Retinal pigment epithelial cell (primary cell): ENCODE measurements at regions not wholly inside any gene's neighbourhood (a gene's known extent, or its start where the extent isn't known, plus 50 kb on each side); places are given as distances from the start of the nearest gene placed in this dataset.

ENCODE experiments used
- DNase-seq: peaks from one replicate; pipeline ENCODE4 v3.0.0-alpha.2; 2010; ENCODE audit warnings: low read depth
- H3K4me3 ChIP-seq: 2 replicates; pipeline ENCODE4 v1.5.1; 2011; ENCODE audit warnings: mild to moderate bottlenecking, low read length, control low read depth, moderate library complexity
- TF ChIP-seq, protein P1 (sequence below): conservative IDR thresholded peaks from 2 replicates; pipeline ENCODE4 v1.5.1; 2011; ENCODE audit warnings: low read depth, low read length, control low read depth, inconsistent platforms

DNA sequence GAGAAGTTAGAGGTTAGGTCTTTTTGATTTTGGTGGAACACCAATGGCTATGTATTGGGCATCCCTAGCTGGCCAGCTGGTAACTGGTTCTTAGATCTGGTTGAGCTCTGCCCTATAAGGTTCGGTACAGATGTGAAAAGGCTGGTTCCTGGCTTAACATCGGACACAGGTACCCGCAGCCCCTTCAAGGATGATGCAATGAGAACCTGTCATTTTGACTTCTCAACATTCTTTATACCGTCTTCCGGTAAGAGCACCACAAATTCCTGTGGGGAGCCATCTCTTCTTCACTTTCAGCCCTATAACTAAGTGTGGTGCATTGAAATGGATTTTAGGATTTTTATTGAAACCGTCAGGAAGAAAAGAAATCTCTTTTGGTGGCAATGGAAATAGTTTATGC, 222.8 kb downstream of the ADAMTS9 start:
- DNase-seq = no peak
- H3K4me3 ChIP-seq = no peak overlapping the region
- TF ChIP-seq, protein P1, sequence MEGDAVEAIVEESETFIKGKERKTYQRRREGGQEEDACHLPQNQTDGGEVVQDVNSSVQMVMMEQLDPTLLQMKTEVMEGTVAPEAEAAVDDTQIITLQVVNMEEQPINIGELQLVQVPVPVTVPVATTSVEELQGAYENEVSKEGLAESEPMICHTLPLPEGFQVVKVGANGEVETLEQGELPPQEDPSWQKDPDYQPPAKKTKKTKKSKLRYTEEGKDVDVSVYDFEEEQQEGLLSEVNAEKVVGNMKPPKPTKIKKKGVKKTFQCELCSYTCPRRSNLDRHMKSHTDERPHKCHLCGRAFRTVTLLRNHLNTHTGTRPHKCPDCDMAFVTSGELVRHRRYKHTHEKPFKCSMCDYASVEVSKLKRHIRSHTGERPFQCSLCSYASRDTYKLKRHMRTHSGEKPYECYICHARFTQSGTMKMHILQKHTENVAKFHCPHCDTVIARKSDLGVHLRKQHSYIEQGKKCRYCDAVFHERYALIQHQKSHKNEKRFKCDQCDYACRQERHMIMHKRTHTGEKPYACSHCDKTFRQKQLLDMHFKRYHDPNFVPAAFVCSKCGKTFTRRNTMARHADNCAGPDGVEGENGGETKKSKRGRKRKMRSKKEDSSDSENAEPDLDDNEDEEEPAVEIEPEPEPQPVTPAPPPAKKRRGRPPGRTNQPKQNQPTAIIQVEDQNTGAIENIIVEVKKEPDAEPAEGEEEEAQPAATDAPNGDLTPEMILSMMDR = no peak

DNA sequence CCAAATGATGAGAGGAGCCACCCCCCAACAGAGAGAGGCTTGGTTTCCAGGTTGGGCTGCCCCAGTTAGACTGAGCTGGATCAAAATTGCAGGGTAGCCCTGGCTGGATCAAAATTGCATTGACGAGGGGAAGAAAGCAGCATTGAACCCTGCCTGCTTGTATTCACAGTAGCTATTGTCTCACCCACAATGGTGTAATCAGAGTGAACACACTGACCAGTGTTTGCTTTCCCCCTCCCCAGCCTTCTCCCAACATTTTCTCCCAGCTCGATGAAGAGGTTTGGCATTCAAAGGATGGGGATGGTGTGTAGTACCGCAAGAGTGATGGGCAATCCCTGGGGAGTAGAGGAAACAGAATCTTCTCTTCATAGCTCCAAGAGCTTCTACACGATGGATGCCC, 223.8 kb downstream of the ADAMTS9 start:
- DNase-seq = no peak
- H3K4me3 ChIP-seq = no peak overlapping the region
- TF ChIP-seq, protein P1 = no peak

DNA sequence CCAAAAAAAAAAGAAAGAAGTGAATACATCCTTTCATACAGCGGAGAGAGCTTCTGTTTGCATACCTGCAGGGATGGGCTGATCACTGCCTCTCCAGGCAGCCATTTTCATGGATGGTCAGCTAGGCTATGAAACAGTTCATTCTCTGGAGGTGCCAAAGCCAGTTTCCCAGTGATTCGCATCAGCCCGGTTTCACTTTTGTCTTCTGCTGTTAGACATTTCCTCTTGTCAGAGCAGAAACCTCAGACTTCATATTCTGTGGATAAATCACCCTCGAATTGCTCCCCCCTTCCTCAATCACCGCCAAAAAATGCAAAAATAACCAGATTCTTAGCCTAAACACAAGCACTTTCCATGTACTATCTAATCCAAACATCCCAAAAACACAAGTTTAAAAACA, 225.6 kb downstream of the ADAMTS9 start:
- no peak for DNase-seq
- peak overlapping the region; percentile 27 for H3K4me3 ChIP-seq
- TF ChIP-seq, protein P1 = no peak

DNA sequence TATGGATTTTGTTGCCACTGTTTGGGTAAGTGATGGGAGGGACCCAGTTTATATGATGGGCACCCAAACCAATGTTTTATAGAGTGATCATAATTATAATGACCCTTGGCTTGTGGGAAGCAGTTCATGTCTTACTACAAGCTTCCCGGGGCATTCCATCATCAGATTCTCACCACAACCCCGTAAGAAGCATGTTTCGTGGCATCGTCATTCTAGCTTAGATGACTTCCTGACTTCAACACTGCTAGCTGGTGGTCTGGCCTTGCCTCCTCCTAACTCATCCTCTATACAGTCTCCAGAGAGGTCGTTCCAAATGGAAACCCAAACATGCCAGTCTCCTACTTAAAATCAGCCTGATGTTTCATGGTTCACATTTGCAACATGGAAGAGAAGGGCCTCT, 226.9 kb downstream of the ADAMTS9 start:
- TF ChIP-seq, protein P1 = no peak
- no peak overlapping the region for H3K4me3 ChIP-seq
- DNase-seq = no peak

DNA sequence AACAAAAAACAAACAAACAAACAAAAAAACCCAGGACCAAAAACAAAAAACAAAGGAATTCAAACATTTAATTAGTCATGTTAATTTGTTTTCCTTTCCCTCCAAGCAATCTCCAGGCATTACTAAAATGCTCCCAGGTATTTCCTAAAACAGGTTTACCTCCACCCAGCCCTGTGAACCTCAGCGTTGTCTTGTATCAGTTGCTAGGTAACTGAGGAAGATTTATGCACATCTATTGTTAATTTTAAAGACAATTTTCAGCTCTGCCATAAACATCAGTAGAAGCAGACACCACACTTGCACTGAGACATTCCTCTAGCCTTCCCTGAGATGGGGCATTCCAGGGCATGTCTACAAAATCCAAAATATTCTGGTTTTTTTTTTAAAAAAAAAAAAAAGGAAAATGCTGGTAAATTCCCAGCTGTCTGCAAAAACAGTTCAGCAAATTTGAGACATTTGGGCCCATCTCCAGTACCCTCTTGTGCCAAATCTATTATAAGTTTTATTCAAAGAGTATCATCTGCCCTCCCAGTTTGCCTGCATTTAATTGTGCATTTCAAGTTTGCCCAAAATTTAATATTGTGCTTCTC, 227.6 kb downstream of the ADAMTS9 start:
- TF ChIP-seq, protein P1 = no peak
- no peak for DNase-seq
- H3K4me3 ChIP-seq = no peak overlapping the region

DNA sequence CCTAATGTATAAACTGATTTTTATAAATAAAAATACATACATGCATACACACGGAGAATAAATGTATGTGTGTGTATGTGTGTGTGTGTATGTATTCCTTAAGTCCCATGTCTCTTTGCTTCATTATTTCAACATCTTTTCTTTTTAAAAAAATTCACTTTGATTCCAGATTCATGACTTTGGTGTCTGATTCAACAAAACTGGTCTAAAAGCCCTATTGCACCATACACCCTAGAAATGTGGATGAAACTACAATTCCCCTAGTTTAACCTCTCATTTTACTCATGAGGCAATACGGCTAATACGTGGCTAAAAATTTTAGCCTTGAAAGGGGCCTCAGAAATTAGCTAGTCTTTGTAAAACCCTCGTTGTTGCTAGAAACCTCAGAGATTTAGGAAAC, 228.1 kb downstream of the ADAMTS9 start:
- H3K4me3 ChIP-seq = no peak overlapping the region
- TF ChIP-seq, protein P1 = no peak
- DNase-seq = no peak

DNA sequence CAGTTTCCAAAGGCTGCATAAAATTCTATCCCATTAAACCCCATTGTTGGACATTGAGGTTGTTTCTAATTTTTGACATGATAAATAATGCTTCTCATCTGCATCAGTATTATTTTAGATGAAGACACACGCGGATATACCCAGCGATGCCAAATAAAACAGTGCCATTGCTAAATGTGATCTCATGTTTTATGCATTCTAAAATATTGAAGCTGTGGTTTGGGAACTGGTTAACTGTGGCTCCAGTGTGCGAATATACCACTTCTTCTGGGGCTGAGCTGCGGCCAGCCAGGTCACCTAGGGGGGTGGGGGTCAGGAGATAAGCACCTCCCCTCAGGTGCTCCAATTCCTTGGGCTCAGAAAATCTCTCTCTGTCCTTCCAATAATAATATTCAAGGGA, 230.0 kb downstream of the ADAMTS9 start:
- TF ChIP-seq, protein P1 = no peak
- DNase-seq = no peak
- H3K4me3 ChIP-seq = no peak overlapping the region
